PFSK-1 (cell line): ENCODE measurements at regions not wholly inside any gene's neighbourhood (a gene's known extent, or its start where the extent isn't known, plus 50 kb on each side); places are given as distances from the start of the nearest gene placed in this dataset.

Experiments
- FOXP2 ChIP-seq: optimal IDR thresholded peaks from 2 replicates; pipeline ENCODE3; 2011; ENCODE audit warnings: borderline replicate concordance, control low read depth, inconsistent platforms; ENCODE audit not compliant: insufficient read depth; ENCODE audit errors: extremely low read length, extremely low read depth
- POLR2AphosphoS5 ChIP-seq: IDR thresholded peaks from 2 replicates; pipeline ENCODE4 v1.6.1; 2012; ENCODE audit warnings: low read depth, mild to moderate bottlenecking, control low read depth, low read length, moderate library complexity
- SIN3A ChIP-seq: IDR thresholded peaks from 2 replicates; pipeline ENCODE4 v1.6.1; 2012; ENCODE audit warnings: mild to moderate bottlenecking, low read length, moderate library complexity, borderline replicate concordance; ENCODE audit not compliant: insufficient read depth
- TAF1 ChIP-seq: IDR thresholded peaks from 2 replicates; pipeline ENCODE4 v1.6.1; 2012; ENCODE audit warnings: low read length, control low read depth, borderline replicate concordance; ENCODE audit not compliant: insufficient read depth
- TF ChIP-seq, protein P1 (sequence below), 2 experiments: IDR thresholded peaks; 2 replicates each; pipeline versions ENCODE4 v1.6.1 to v1.8.0; 2011 to 2012; ENCODE audit warnings: low read depth in 2 of 2, low read length in 2 of 2, control low read depth in 1 of 2, inconsistent platforms in 1 of 2, mild to moderate bottlenecking in 1 of 2, moderate library complexity in 1 of 2; ENCODE audit not compliant: insufficient read depth in 1 of 2

DNA sequence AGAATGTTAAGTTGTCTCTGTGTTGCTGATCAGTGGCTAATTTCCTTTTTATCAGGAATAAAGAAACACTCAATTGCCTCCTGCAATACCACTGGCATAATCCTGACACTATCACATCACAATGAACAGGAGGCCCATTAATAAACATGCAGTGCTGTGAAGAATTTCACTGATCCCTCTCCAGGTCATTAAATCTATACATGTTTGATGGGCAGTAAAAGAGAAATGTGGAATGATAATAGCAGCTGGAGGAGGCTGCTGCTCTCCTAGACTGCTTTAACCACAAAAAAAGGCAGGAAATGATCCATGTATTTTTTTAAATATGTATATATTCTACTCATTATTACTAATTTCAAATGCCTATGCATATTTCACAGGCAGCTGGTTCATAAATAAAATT is 202.1 kb downstream of the CENPC start:
- TF ChIP-seq, protein P1, sequence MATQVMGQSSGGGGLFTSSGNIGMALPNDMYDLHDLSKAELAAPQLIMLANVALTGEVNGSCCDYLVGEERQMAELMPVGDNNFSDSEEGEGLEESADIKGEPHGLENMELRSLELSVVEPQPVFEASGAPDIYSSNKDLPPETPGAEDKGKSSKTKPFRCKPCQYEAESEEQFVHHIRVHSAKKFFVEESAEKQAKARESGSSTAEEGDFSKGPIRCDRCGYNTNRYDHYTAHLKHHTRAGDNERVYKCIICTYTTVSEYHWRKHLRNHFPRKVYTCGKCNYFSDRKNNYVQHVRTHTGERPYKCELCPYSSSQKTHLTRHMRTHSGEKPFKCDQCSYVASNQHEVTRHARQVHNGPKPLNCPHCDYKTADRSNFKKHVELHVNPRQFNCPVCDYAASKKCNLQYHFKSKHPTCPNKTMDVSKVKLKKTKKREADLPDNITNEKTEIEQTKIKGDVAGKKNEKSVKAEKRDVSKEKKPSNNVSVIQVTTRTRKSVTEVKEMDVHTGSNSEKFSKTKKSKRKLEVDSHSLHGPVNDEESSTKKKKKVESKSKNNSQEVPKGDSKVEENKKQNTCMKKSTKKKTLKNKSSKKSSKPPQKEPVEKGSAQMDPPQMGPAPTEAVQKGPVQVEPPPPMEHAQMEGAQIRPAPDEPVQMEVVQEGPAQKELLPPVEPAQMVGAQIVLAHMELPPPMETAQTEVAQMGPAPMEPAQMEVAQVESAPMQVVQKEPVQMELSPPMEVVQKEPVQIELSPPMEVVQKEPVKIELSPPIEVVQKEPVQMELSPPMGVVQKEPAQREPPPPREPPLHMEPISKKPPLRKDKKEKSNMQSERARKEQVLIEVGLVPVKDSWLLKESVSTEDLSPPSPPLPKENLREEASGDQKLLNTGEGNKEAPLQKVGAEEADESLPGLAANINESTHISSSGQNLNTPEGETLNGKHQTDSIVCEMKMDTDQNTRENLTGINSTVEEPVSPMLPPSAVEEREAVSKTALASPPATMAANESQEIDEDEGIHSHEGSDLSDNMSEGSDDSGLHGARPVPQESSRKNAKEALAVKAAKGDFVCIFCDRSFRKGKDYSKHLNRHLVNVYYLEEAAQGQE (IDR thresholded peaks at IDR 0.05; ENCODE audit: insufficient read depth in 1 of 2, low read depth in 2 of 2, low read length in 2 of 2): no peak
- TF ChIP-seq SIN3A (no peak), FOXP2 (no peak), POLR2AphosphoS5 (no peak), TAF1 (no peak)

DNA sequence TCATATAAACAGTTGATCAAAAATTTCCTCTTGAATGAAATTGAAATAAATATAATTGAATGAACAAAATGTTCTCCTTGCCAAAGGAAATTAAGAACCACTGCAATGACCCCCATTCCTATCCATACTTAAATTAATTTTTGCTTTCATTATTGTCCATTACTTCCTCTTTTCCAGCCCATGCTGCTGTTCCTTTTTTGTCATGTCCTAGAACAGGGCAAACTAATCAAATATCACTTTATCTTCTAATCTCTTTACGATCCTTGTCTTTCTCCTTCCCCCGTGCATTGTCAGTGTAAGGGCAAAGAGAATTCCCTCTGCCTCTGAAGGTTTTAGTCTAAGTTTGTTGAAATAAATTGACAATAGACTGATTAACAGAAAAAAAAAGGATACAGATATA is 203.0 kb downstream of the CENPC start:
- TF ChIP-seq POLR2AphosphoS5 (no peak), FOXP2 (no peak), TAF1 (no peak), SIN3A (no peak)
- TF ChIP-seq, protein P1 (IDR thresholded peaks at IDR 0.05; ENCODE audit: insufficient read depth in 1 of 2, low read depth in 2 of 2, low read length in 2 of 2): no peak

DNA sequence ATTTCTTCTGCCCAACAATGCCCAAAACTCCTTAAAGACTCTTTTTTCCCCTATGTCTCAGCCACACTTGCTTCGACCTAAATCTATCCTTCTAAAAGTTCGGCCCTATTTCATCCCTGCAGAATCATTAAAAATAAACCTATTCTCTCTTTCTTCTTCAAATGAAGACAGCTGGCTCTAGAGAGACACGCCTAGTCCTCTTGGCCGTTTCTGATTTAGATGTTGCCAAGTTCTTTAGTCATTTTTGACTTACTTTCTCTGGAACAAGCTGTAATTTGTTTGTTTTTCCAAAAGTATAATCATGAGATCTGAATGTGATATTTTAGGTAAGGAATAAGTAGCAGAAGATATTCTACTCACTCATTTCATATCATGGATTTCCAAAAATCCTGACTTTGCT is 211.6 kb downstream of the CENPC start:
- TF ChIP-seq POLR2AphosphoS5 (no peak), FOXP2 (no peak), SIN3A (no peak), TAF1 (no peak)
- TF ChIP-seq, protein P1 (IDR thresholded peaks at IDR 0.05; ENCODE audit: insufficient read depth in 1 of 2, low read depth in 2 of 2, low read length in 2 of 2): no peak

DNA sequence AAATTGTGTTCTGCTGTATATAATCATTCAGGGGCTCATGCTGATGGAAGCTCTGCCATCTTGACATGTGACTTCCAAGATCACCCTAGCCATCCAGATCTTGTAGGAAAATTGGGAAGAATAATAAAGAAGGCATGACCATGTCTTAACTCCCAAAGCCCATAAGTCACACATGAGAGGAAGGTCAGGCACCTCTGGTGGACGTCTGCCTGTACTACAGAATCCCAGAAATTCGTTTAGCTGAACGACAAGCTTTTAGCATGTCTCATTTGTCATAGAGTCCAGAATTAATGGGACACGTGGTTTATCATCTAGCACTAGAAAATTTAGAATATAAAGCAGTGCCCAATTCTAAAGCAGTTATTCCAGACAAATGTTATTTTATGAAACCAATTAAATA is 212.7 kb downstream of the CENPC start:
- TF ChIP-seq FOXP2 (no peak), TAF1 (no peak), POLR2AphosphoS5 (no peak)
- TF ChIP-seq, protein P1 (IDR thresholded peaks at IDR 0.05; ENCODE audit: insufficient read depth in 1 of 2, low read depth in 2 of 2, low read length in 2 of 2): no peak

DNA sequence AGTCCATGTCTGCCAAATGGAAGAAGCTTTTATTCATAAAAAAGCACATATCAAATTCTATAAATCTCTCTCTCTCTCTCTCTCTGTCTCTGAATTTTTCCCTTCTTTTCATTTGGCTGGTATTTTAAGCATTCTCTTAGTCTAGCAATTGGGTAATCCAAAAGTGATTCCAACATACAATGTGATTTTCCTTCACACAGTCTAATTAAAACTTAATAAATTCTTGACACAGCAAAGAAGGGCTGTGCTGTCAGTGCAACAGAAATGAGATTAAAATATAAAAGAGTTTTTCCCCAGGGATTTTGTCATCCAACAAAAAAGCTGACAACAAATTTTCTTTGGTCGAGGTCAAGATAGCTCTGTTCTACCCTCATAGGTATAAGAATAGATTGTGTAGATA is 216.9 kb downstream of the CENPC start:
- TF ChIP-seq TAF1 (no peak), POLR2AphosphoS5 (no peak), FOXP2 (no peak), SIN3A (no peak)
- TF ChIP-seq, protein P1 (IDR thresholded peaks at IDR 0.05; ENCODE audit: insufficient read depth in 1 of 2, low read depth in 2 of 2, low read length in 2 of 2): no peak
